HCT116 (cell line): ENCODE measurements at regions not wholly inside any gene's neighbourhood (a gene's known extent, or its start where the extent isn't known, plus 50 kb on each side); places are given as distances from the start of the nearest gene placed in this dataset.

ENCODE experiments used
- ATAC-seq: fragments of 200-7000 bp; cut with Tn5 transposase; 2 replicates; pipeline ENCODE4 v1.9.1; 2020; ENCODE audit warnings: mild to moderate bottlenecking, moderate library complexity
- BruUV-seq: library from RNA; stranded (reverse); fragments of 400-500 nt; replicated peaks from 2 replicates; lab custom pipeline; 2021; lab: Mats Ljungman, UMichigan
- CTCF ChIA-PET: fragments of 300-600 bp; sonication (Branson Sonifier 250); formaldehyde crosslinking; loops from one replicate; lab custom pipeline; 2021; ENCODE audit warnings: antibody characterized with exemption; lab: Charles Lee
- POLR2A ChIA-PET: fragments of 300-600, 350-600 bp; sonication (Branson Sonifier 250); formaldehyde crosslinking; loops from one replicate; lab custom pipeline; 2021; ENCODE audit warnings: antibody characterized with exemption; lab: Charles Lee
- RAD21 ChIA-PET, 2 experiments: fragments of 300-600 bp; sonication (Branson Sonifier 250); formaldehyde crosslinking; loops; one replicate each; lab custom pipeline; 2023; ENCODE audit warnings: low total read pairs in 2 of 2; ENCODE audit not compliant: uncharacterized antibody in 2 of 2, unreplicated experiment in 2 of 2, low non-redundant PET in 1 of 2; lab: Charles Lee
- DNase-seq: peaks from one replicate; pipeline ENCODE4 v3.0.0-alpha.2; 2010; ENCODE audit warnings: low read depth, low spot score
- H2AFZ ChIP-seq: fragments of 200-600 bp; shearing (Covaris generic), sonication (generic); 2 replicates; pipeline ENCODE4 v1.6.1; 2017; ENCODE audit warnings: low read depth, mixed run types, mixed read lengths, antibody characterized with exemption, low read length; ENCODE audit not compliant: poor library complexity, severe bottlenecking
- H3K27ac ChIP-seq: 2 replicates; pipeline ENCODE4 v1.5.1; 2012; ENCODE audit warnings: low read depth, low read length
- H3K27me3 ChIP-seq: fragments of 200-600 bp; sonication (generic); 2 replicates; pipeline ENCODE4 v1.6.1; 2016; ENCODE audit warnings: mixed run types, low read length, mixed read lengths; ENCODE audit not compliant: insufficient read depth
- H3K36me3 ChIP-seq, 2 experiments: fragments of 200-500 bp in 1 of 2; fragments of 200-600 bp in 1 of 2; sonication (Bioruptor generic) in 1 of 2; sonication (generic) in 1 of 2; 2 replicates each; pipeline versions ENCODE4 v1.5.1 to v1.6.1; 2014 to 2016; ENCODE audit warnings: low read length in 2 of 2, inconsistent platforms in 1 of 2, mixed read lengths in 1 of 2, mixed run types in 1 of 2; ENCODE audit not compliant: insufficient read depth in 2 of 2, control insufficient read depth in 1 of 2
- H3K4me1 ChIP-seq, 2 experiments: fragments of 200-600 bp in 1 of 2; sonication (generic) in 1 of 2; 2 replicates each; pipeline versions ENCODE4 v1.5.1 to v1.6.1; 2012 to 2017; ENCODE audit warnings: low read length in 2 of 2, inconsistent platforms in 1 of 2, mild to moderate bottlenecking in 1 of 2, mixed read lengths in 1 of 2, mixed run types in 1 of 2, moderate library complexity in 1 of 2; ENCODE audit not compliant: insufficient read depth in 2 of 2, control insufficient read depth in 1 of 2
- H3K4me2 ChIP-seq: fragments of 200-600 bp; sonication (generic); 2 replicates; pipeline ENCODE4 v1.6.1; 2017; ENCODE audit warnings: mixed run types, low read length, mixed read lengths
- H3K4me3 ChIP-seq, 2 experiments: fragments of 200-600 bp in 1 of 2; sonication (generic) in 1 of 2; replicated peaks in 1 of 2; 2 replicates each; pipeline ENCODE4 v1.5.1; 2011 to 2016; ENCODE audit warnings: low read length in 2 of 2, control low read depth in 1 of 2, low read depth in 1 of 2, mild to moderate bottlenecking in 1 of 2, mixed read lengths in 1 of 2, mixed run types in 1 of 2
- H3K79me2 ChIP-seq: fragments of 200-600 bp; sonication (generic); 2 replicates; pipeline ENCODE4 v1.6.1; 2017; ENCODE audit warnings: mild to moderate bottlenecking, mixed run types, low read length, moderate library complexity, mixed read lengths; ENCODE audit not compliant: insufficient read depth
- H3K9ac ChIP-seq: fragments of 200-600 bp; sonication (generic); 2 replicates; pipeline ENCODE4 v1.6.1; 2016; ENCODE audit warnings: low read length, mixed read lengths
- H3K9me2 ChIP-seq: fragments of 200-600 bp; sonication (generic), shearing (Covaris generic); 2 replicates; pipeline ENCODE4 v1.6.1; 2017; ENCODE audit warnings: mixed run types, mild to moderate bottlenecking, moderate library complexity; ENCODE audit not compliant: insufficient read depth
- H3K9me3 ChIP-seq, 2 experiments: fragments of 200-500 bp in 1 of 2; fragments of 200-600 bp in 1 of 2; sonication (Bioruptor generic) in 1 of 2; sonication (generic) in 1 of 2; 2 replicates each; pipeline ENCODE4 v1.6.1; 2014 to 2017; ENCODE audit warnings: low read length in 2 of 2, mixed read lengths in 2 of 2, inconsistent platforms in 1 of 2, low read depth in 1 of 2, mild to moderate bottlenecking in 1 of 2, mixed run types in 1 of 2, moderate library complexity in 1 of 2; ENCODE audit not compliant: control insufficient read depth in 1 of 2, insufficient read depth in 1 of 2
- H4K20me1 ChIP-seq: fragments of 200-600 bp; sonication (generic), shearing (Covaris generic); 2 replicates; pipeline ENCODE4 v1.6.1; 2017; ENCODE audit warnings: mixed run types, mild to moderate bottlenecking, moderate library complexity; ENCODE audit not compliant: insufficient read depth
- CBX3 ChIP-seq: IDR thresholded peaks from 2 replicates; pipeline ENCODE4 v1.6.1; 2012; ENCODE audit warnings: low read depth
- CEBPB ChIP-seq: IDR thresholded peaks from 2 replicates; pipeline ENCODE4 v1.6.1; 2012; ENCODE audit warnings: low read depth
- EGR1 ChIP-seq: IDR thresholded peaks from 2 replicates; pipeline ENCODE4 v1.6.1; 2012; ENCODE audit warnings: low read depth
- ELF1 ChIP-seq: IDR thresholded peaks from 2 replicates; pipeline ENCODE4 v1.6.1; 2012; ENCODE audit warnings: low read depth, borderline replicate concordance
- EZH2 ChIP-seq: fragments of 200-600 bp; sonication (generic); IDR thresholded peaks from 2 replicates; pipeline ENCODE4 v1.6.1; 2017; ENCODE audit warnings: antibody characterized with exemption, mixed run types
- FOSL1 ChIP-seq: IDR thresholded peaks from 2 replicates; pipeline ENCODE4 v1.6.1; 2012; ENCODE audit warnings: low read depth
- POLR2A ChIP-seq: IDR thresholded peaks from 2 replicates; pipeline ENCODE4 v1.7.0; 2011; ENCODE audit warnings: borderline replicate concordance; ENCODE audit not compliant: insufficient read depth, insufficient read length; ENCODE audit errors: extremely low read depth
- SP1 ChIP-seq: IDR thresholded peaks from 2 replicates; pipeline ENCODE4 v1.6.1; 2012; ENCODE audit warnings: low read depth
- SRF ChIP-seq: IDR thresholded peaks from 2 replicates; pipeline ENCODE4 v1.6.1; 2012; ENCODE audit warnings: low read depth
- TCF7L2 ChIP-seq: IDR thresholded peaks from 2 replicates; pipeline ENCODE4 v1.7.0; 2011; ENCODE audit warnings: borderline replicate concordance, inconsistent platforms; ENCODE audit not compliant: insufficient read depth, insufficient read length; ENCODE audit errors: extremely low read depth
- YY1 ChIP-seq: IDR thresholded peaks from 2 replicates; pipeline ENCODE4 v1.6.1; 2011; ENCODE audit warnings: low read length, low read depth, moderate library complexity, mild to moderate bottlenecking; ENCODE audit not compliant: insufficient replicate concordance; ENCODE audit errors: extremely low read depth
- ZNF274 ChIP-seq: fragments of 200-500 bp; sonication (Bioruptor generic); IDR thresholded peaks from 2 replicates; pipeline ENCODE4 v1.6.1; 2014; ENCODE audit warnings: mild to moderate bottlenecking, low read depth, low read length, inconsistent platforms
- intact Hi-C: fragments of 100-400 bp; cut with micrococcal nuclease; formaldehyde crosslinking; loops from 2 replicates; pipeline ENCODE4 v1.10.0; 2022
- TF ChIP-seq, protein P1 (sequence below): IDR thresholded peaks from 2 replicates; pipeline ENCODE4 v1.6.1; 2011; ENCODE audit warnings: mild to moderate bottlenecking, low read length, moderate library complexity; ENCODE audit not compliant: insufficient replicate concordance; ENCODE audit errors: extremely low read depth
- TF ChIP-seq, protein P2 (sequence below): IDR thresholded peaks from 2 replicates; pipeline ENCODE4 v1.6.1; 2012
- TF ChIP-seq, protein P3 (sequence below): IDR thresholded peaks from 2 replicates; pipeline ENCODE4 v1.6.1; 2012; ENCODE audit warnings: low read depth
- TF ChIP-seq, protein P4 (sequence below): IDR thresholded peaks from 2 replicates; pipeline ENCODE4 v1.6.1; 2012
- TF ChIP-seq, protein P5 (sequence below), 3 experiments: fragments of 200-600 bp in 1 of 3; sonication (generic) in 1 of 3; IDR thresholded peaks in 2 of 3; conservative IDR thresholded peaks in 1 of 3; 2 replicates each; pipeline ENCODE4 v1.5.1; 2012 to 2017; ENCODE audit warnings: low read depth in 2 of 3, low read length in 2 of 3, antibody characterized with exemption in 1 of 3, borderline replicate concordance in 1 of 3, control low read depth in 1 of 3, mild to moderate bottlenecking in 1 of 3, mixed read lengths in 1 of 3, mixed run types in 1 of 3, moderate library complexity in 1 of 3; ENCODE audit not compliant: insufficient read depth in 1 of 3

DNA sequence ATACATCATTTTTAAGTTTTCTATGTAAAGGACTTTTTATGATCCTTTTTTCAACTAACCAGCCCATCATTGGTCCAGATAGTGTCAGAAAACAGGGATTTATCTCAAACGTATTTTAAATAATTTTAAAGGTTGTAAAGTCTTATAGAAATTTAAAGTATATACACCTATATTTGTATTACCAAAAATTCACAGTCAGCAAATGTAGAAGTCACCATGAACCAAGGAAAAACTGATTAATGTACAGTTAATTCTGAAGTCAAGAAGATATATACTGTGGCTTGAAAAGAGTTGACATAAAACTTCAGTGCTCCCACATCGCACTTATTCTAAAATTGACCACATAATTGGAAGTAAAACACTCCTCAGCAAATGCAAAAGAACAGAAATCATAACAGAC is 52.4 kb upstream of the MAP2 start:
- TF ChIP-seq POLR2A (no peak), FOSL1 (no peak), SP1 (no peak), EGR1 (no peak), CEBPB (no peak), CBX3 (no peak), ZNF274 (no peak), TCF7L2 (no peak), ELF1 (no peak), SRF (no peak), YY1 (no peak), EZH2 (no peak)
- TF ChIP-seq, protein P1, sequence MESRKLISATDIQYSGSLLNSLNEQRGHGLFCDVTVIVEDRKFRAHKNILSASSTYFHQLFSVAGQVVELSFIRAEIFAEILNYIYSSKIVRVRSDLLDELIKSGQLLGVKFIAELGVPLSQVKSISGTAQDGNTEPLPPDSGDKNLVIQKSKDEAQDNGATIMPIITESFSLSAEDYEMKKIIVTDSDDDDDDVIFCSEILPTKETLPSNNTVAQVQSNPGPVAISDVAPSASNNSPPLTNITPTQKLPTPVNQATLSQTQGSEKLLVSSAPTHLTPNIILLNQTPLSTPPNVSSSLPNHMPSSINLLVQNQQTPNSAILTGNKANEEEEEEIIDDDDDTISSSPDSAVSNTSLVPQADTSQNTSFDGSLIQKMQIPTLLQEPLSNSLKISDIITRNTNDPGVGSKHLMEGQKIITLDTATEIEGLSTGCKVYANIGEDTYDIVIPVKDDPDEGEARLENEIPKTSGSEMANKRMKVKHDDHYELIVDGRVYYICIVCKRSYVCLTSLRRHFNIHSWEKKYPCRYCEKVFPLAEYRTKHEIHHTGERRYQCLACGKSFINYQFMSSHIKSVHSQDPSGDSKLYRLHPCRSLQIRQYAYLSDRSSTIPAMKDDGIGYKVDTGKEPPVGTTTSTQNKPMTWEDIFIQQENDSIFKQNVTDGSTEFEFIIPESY: no peak
- TF ChIP-seq, protein P2, sequence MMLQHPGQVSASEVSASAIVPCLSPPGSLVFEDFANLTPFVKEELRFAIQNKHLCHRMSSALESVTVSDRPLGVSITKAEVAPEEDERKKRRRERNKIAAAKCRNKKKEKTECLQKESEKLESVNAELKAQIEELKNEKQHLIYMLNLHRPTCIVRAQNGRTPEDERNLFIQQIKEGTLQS: no peak
- TF ChIP-seq, protein P3, sequence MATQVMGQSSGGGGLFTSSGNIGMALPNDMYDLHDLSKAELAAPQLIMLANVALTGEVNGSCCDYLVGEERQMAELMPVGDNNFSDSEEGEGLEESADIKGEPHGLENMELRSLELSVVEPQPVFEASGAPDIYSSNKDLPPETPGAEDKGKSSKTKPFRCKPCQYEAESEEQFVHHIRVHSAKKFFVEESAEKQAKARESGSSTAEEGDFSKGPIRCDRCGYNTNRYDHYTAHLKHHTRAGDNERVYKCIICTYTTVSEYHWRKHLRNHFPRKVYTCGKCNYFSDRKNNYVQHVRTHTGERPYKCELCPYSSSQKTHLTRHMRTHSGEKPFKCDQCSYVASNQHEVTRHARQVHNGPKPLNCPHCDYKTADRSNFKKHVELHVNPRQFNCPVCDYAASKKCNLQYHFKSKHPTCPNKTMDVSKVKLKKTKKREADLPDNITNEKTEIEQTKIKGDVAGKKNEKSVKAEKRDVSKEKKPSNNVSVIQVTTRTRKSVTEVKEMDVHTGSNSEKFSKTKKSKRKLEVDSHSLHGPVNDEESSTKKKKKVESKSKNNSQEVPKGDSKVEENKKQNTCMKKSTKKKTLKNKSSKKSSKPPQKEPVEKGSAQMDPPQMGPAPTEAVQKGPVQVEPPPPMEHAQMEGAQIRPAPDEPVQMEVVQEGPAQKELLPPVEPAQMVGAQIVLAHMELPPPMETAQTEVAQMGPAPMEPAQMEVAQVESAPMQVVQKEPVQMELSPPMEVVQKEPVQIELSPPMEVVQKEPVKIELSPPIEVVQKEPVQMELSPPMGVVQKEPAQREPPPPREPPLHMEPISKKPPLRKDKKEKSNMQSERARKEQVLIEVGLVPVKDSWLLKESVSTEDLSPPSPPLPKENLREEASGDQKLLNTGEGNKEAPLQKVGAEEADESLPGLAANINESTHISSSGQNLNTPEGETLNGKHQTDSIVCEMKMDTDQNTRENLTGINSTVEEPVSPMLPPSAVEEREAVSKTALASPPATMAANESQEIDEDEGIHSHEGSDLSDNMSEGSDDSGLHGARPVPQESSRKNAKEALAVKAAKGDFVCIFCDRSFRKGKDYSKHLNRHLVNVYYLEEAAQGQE: no peak
- TF ChIP-seq, protein P4, sequence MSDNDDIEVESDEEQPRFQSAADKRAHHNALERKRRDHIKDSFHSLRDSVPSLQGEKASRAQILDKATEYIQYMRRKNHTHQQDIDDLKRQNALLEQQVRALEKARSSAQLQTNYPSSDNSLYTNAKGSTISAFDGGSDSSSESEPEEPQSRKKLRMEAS: no peak
- TF ChIP-seq, protein P5, sequence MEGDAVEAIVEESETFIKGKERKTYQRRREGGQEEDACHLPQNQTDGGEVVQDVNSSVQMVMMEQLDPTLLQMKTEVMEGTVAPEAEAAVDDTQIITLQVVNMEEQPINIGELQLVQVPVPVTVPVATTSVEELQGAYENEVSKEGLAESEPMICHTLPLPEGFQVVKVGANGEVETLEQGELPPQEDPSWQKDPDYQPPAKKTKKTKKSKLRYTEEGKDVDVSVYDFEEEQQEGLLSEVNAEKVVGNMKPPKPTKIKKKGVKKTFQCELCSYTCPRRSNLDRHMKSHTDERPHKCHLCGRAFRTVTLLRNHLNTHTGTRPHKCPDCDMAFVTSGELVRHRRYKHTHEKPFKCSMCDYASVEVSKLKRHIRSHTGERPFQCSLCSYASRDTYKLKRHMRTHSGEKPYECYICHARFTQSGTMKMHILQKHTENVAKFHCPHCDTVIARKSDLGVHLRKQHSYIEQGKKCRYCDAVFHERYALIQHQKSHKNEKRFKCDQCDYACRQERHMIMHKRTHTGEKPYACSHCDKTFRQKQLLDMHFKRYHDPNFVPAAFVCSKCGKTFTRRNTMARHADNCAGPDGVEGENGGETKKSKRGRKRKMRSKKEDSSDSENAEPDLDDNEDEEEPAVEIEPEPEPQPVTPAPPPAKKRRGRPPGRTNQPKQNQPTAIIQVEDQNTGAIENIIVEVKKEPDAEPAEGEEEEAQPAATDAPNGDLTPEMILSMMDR (IDR thresholded peaks at IDR 0.05 in 2 of 3, conservative IDR thresholded peaks at IDR 0.05 in 1 of 3; ENCODE audit: borderline replicate concordance in 1 of 3, insufficient read depth in 1 of 3, low read depth in 2 of 3, low read length in 2 of 3): no peak
- Histone ChIP-seq H3K4me3 (no peak overlapping the region), H3K27ac (no peak overlapping the region), H3K4me2 (no peak overlapping the region), H3K9me3 (no peaks in the 10 kb centered on the region), H3K36me3 (no peaks in the 10 kb centered on the region), H4K20me1 (no peaks in the 10 kb centered on the region), H3K79me2 (no peaks in the 10 kb centered on the region), H3K27me3 (no peaks in the 10 kb centered on the region), H3K9ac (no peak overlapping the region), H3K4me1 (peaks cover 8 to 22% of the 10 kb centered on the region in 2 experiments), H2AFZ (no peak overlapping the region), H3K9me2 (no peaks in the 10 kb centered on the region)
- intact Hi-C loops: no loop called here
- BruUV-seq: no TSS peak
- ChIA-PET RAD21 (no interaction called here), CTCF (no interaction called here), POLR2A (no interaction called here)
- ATAC-seq (no peak), DNase-seq (no peak)
